Liver (tissue), 8 donors: ENCODE measurements at regions not wholly inside any gene's neighbourhood (a gene's known extent, or its start where the extent isn't known, plus 50 kb on each side); places are given as distances from the start of the nearest gene placed in this dataset.

Experiments
- DNase-seq: peaks from one replicate; pipeline ENCODE4 v3.0.0-alpha.2; 2017; ENCODE audit warnings: low spot score
- H3K27ac ChIP-seq, 2 donors: one replicate each; pipeline ENCODE4 v1.7.0; 2013; ENCODE audit warnings: inconsistent platforms in 2 of 2, low read length in 2 of 2, control low read depth in 1 of 2, low read depth in 1 of 2, mild to moderate bottlenecking in 1 of 2
- H3K27me3 ChIP-seq, 4 donors: one replicate each; pipeline versions ENCODE4 v1.6.1 to v1.7.0; 2013; ENCODE audit warnings: low read length in 3 of 4, inconsistent platforms in 1 of 4, mild to moderate bottlenecking in 1 of 4, moderate library complexity in 1 of 4; ENCODE audit not compliant: control insufficient read depth in 4 of 4, insufficient read depth in 4 of 4
- H3K36me3 ChIP-seq, 4 donors: one replicate each; pipeline versions ENCODE4 v1.6.1 to v1.7.0; 2013; ENCODE audit warnings: low read length in 3 of 4, mild to moderate bottlenecking in 3 of 4, low read depth in 1 of 4, moderate library complexity in 1 of 4; ENCODE audit not compliant: control insufficient read depth in 4 of 4, insufficient read depth in 3 of 4
- H3K4me1 ChIP-seq, 4 donors: one replicate each; pipeline versions ENCODE4 v1.6.1 to v1.7.0; 2013; ENCODE audit warnings: low read length in 3 of 4, mild to moderate bottlenecking in 3 of 4, moderate library complexity in 1 of 4; ENCODE audit not compliant: control insufficient read depth in 4 of 4, insufficient read depth in 4 of 4
- H3K4me3 ChIP-seq, 3 donors: one replicate each; pipeline versions ENCODE4 v1.6.1 to v1.7.0; 2013; ENCODE audit warnings: low read length in 3 of 3, control low read depth in 1 of 3, low read depth in 1 of 3, mild to moderate bottlenecking in 1 of 3
- H3K9ac ChIP-seq, 2 donors: one replicate each; pipeline ENCODE4 v1.7.0; 2013; ENCODE audit warnings: low read length in 2 of 2, mild to moderate bottlenecking in 2 of 2, moderate library complexity in 2 of 2, control low read depth in 1 of 2, low read depth in 1 of 2
- H3K9me3 ChIP-seq, 4 donors: one replicate each; pipeline versions ENCODE4 v1.6.1 to v1.7.0; 2013; ENCODE audit warnings: low read length in 3 of 4; ENCODE audit not compliant: control insufficient read depth in 4 of 4
- ATF3 ChIP-seq: IDR thresholded peaks from 2 replicates; pipeline ENCODE4 v1.6.1; 2016; ENCODE audit warnings: antibody characterized with exemption
- CTCF ChIP-seq: fragments of 150-350 bp; IDR thresholded peaks from 2 replicates; pipeline ENCODE4 v1.5.1; 2017; ENCODE audit warnings: improper control_type of control experiment, low read depth, low read length; ENCODE audit not compliant: missing input control
- FOXA1 ChIP-seq: IDR thresholded peaks from 2 replicates; pipeline ENCODE4 v1.6.1; 2016; ENCODE audit warnings: antibody characterized with exemption
- FOXA2 ChIP-seq: IDR thresholded peaks from 2 replicates; pipeline ENCODE4 v1.6.1; 2016; ENCODE audit warnings: antibody characterized with exemption
- GABPA ChIP-seq, 2 donors: IDR thresholded peaks in 1 of 2; conservative IDR thresholded peaks in 1 of 2; 2 replicates each; pipeline ENCODE4 v1.6.1; 2016; ENCODE audit warnings: antibody characterized with exemption in 2 of 2, mild to moderate bottlenecking in 1 of 2, moderate library complexity in 1 of 2
- HNF4A ChIP-seq, 2 donors: conservative IDR thresholded peaks; 2 replicates each; pipeline ENCODE4 v1.6.1; 2016; ENCODE audit warnings: antibody characterized with exemption in 2 of 2, mild to moderate bottlenecking in 2 of 2
- HNF4G ChIP-seq: IDR thresholded peaks from 2 replicates; pipeline ENCODE4 v1.6.1; 2016; ENCODE audit warnings: antibody characterized with exemption
- JUND ChIP-seq, 2 donors: IDR thresholded peaks; 2 replicates each; pipeline ENCODE4 v1.6.1; 2016; ENCODE audit warnings: antibody characterized with exemption in 2 of 2
- MAX ChIP-seq: IDR thresholded peaks from 2 replicates; pipeline ENCODE4 v1.6.1; 2016; ENCODE audit warnings: antibody characterized with exemption
- NR2F2 ChIP-seq: IDR thresholded peaks from 2 replicates; pipeline ENCODE4 v1.6.1; 2016; ENCODE audit warnings: antibody characterized with exemption
- RAD21 ChIP-seq, 2 donors: IDR thresholded peaks; 2 replicates each; pipeline ENCODE4 v1.6.1; 2016; ENCODE audit warnings: antibody characterized with exemption in 2 of 2, mild to moderate bottlenecking in 2 of 2
- RXRA ChIP-seq, 2 donors: IDR thresholded peaks; 2 replicates each; pipeline ENCODE4 v1.6.1; 2017 to 2018; ENCODE audit warnings: antibody characterized with exemption in 2 of 2, mild to moderate bottlenecking in 1 of 2
- SP1 ChIP-seq: IDR thresholded peaks from 2 replicates; pipeline ENCODE4 v1.6.1; 2018; ENCODE audit warnings: antibody characterized with exemption, mild to moderate bottlenecking
- TAF1 ChIP-seq: conservative IDR thresholded peaks from 2 replicates; pipeline ENCODE4 v1.6.1; 2016; ENCODE audit warnings: antibody characterized with exemption, mild to moderate bottlenecking
- YY1 ChIP-seq: IDR thresholded peaks from 2 replicates; pipeline ENCODE4 v1.6.1; 2016; ENCODE audit warnings: antibody characterized with exemption, mild to moderate bottlenecking
- ZBTB33 ChIP-seq: IDR thresholded peaks from 2 replicates; pipeline ENCODE4 v1.6.1; 2016; ENCODE audit warnings: antibody characterized with exemption
- WGBS: extraction: QIAGEN DNeasy Blood & Tissue Kit; methylation state at CpG from one replicate; pipeline ENCODE4 v1.1.7; 2013; 5-methylcytosine and 5-hydroxymethylcytosine counted together
- donor health status: healthy.
- donor health status: healthy.
- donor health status: healthy.
- donor health status: healthy.
- donor health status: healthy.

GRCh38 chr6:148164645-148165044 is 178.0 kb upstream of the SASH1 start:
- 76% methylated on average over 4 of the region's 4 CpGs for WGBS
- no peak for DNase-seq
- Histone ChIP-seq H3K36me3 (no peaks in the 10 kb centered on the region), H3K27ac (no peak overlapping the region), H3K9me3 (no peaks in the 10 kb centered on the region), H3K9ac (no peak overlapping the region), H3K4me3 (no peak overlapping the region), H3K4me1 (no peaks in the 10 kb centered on the region), H3K27me3 (no peaks in the 10 kb centered on the region)
- TF ChIP-seq RAD21 (IDR thresholded peaks at IDR 0.05) (no peak), ATF3 (no peak), RXRA (IDR thresholded peaks at IDR 0.05) (no peak), NR2F2 (no peak), YY1 (no peak), HNF4G (no peak), FOXA2 (no peak), MAX (no peak), ZBTB33 (no peak)

GRCh38 chr6:148166339-148166968 is 176.2 kb upstream of the SASH1 start:
- no peak overlapping the region for H3K27ac ChIP-seq
- no peaks in the 10 kb centered on the region for H3K4me1 ChIP-seq
- H3K4me3 ChIP-seq, result no peak overlapping the region
- DNase-seq, result no peak
- H3K9ac ChIP-seq, result no peak overlapping the region
- TF ChIP-seq RAD21 (IDR thresholded peaks at IDR 0.05), result peak; percentile 88
- no peak for TF ChIP-seq GABPA (IDR thresholded peaks at IDR 0.05 in 1 of 2, conservative IDR thresholded peaks at IDR 0.05 in 1 of 2)
- TF ChIP-seq FOXA2, result no peak
- TF ChIP-seq ATF3, result no peak
- TF ChIP-seq HNF4A (conservative IDR thresholded peaks at IDR 0.05), result no peak
- TF ChIP-seq NR2F2, result no peak
- no peak for TF ChIP-seq HNF4G
- TF ChIP-seq ZBTB33, result no peak
- no peak for TF ChIP-seq TAF1
- no peak for TF ChIP-seq FOXA1
- TF ChIP-seq YY1, result no peak
- TF ChIP-seq CTCF, result peak; percentile 71
- TF ChIP-seq JUND (IDR thresholded peaks at IDR 0.05), result no peak
- TF ChIP-seq RXRA (IDR thresholded peaks at IDR 0.05), result no peak
- no peak for TF ChIP-seq SP1
- H3K27me3 ChIP-seq, result no peaks in the 10 kb centered on the region
- 28% methylated on average over 6 of the region's 6 CpGs for WGBS
- H3K36me3 ChIP-seq, result no peaks in the 10 kb centered on the region
- no peaks in the 10 kb centered on the region for H3K9me3 ChIP-seq
